ENCODE measurements at regions not wholly inside any gene's neighbourhood (a gene's known extent, or its start where the extent isn't known, plus 50 kb on each side); places are given as distances from the start of the nearest gene placed in this dataset.

DNA sequence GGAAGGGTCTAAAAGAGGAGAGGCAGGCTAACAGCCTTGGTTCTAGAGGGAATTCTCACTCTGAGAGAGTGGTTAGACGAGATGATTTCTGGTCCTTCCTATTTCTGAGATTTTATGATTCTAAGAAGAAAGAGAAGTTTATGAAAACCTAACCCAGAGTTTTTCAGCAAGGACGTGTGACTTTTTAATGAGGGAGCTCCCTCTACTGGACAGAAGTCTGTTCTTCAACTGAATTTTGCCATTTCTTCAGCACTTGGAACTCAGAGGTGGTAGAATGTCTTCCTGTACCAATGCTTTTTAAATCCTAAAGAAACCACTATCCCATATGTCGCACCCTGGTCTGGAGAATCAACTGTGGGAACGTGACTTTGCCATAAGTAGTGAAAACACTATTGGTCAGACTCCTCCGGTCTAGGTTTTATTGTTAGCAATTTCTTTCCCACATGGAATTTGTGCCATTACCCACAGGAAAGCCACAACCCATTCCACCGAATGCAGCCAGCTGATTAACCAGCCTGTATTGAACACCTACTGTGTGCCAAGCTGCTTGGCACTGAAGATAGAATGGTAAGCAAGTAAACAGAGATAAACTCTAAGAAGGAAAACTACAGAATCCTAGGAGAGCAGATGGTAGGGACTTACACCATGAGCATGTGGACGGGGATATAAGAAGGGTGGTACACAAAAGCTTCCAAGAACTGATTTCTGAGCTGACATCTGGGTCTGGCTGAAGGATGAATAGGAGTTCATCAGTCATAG, 199.5 kb upstream of the LMCD1 start:
- TF ChIP-seq POLR2AphosphoS5 (IDR thresholded peaks at IDR 0.05; ENCODE audit: low read depth, low read length) (no peak), POLR2A (IDR thresholded peaks at IDR 0.05; ENCODE audit: low read depth, low read length) (no peak)
